ENCODE measurements at regions not wholly inside any gene's neighbourhood (a gene's known extent, or its start where the extent isn't known, plus 50 kb on each side); places are given as distances from the start of the nearest gene placed in this dataset.

DNA sequence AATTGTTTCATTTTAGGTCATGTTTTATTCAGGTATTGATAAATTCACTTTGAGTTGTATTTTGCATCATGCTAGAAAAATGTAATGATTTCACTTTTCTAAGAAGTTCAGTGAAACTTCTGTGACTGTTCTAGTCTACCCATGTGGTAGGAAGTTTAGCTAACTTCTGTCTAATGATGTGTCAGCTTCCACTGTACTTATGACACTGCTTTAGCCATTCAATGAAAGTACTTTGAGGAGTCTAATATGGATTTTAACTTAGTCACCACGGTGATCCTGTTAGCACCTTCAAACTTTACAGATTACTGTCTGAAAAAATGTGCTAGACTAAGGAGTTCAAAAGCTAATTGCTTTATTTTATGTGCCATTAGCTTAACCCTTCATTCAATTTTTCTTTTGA lies 1510.5 kb upstream of the CDH9 start:
- Histone ChIP-seq H3K27me3 (ENCODE audit: control insufficient read depth in 1 of 2, insufficient read depth in 1 of 2, low read length in 2 of 2) (no peaks in the 10 kb centered on the region), H3K9me3 (ENCODE audit: control insufficient read depth, low read length) (peaks cover 16% of the 10 kb centered on the region), H3K79me1 (replicated peaks; ENCODE audit: low read length, poor library complexity, severe bottlenecking) (no peaks in the 10 kb centered on the region), H3K4me2 (ENCODE audit: low read length, poor library complexity, severe bottlenecking) (no peak overlapping the region), H3K23ac (ENCODE audit: low read length in 2 of 2) (no peak overlapping the region), H2AK5ac (ENCODE audit: low read length, severe bottlenecking) (no peak overlapping the region), H3K27ac (ENCODE audit: low read length, poor library complexity, severe bottlenecking) (no peak overlapping the region), H4K91ac (ENCODE audit: low read length) (no peak overlapping the region), H3K9ac (ENCODE audit: low read length) (no peak overlapping the region), H3K18ac (ENCODE audit: low read depth in 1 of 2, low read length in 2 of 2) (no peak overlapping the region), H3K4me1 (ENCODE audit: control insufficient read depth, insufficient read depth, low read depth, low read length) (no peaks in the 10 kb centered on the region), H2BK120ac (ENCODE audit: low read depth, low read length) (no peak overlapping the region), H2AFZ (ENCODE audit: low read depth, low read length) (no peak overlapping the region), H3K36me3 (ENCODE audit: control insufficient read depth in 1 of 2, insufficient read depth in 2 of 2, low read depth in 1 of 2, low read length in 2 of 2) (no peaks in the 10 kb centered on the region), H3K4me3 (ENCODE audit: insufficient read depth in 1 of 2, low read depth in 1 of 2, low read length in 2 of 2) (no peak overlapping the region), H4K8ac (ENCODE audit: low read length) (no peak overlapping the region), H2BK15ac (ENCODE audit: low read depth, poor library complexity, severe bottlenecking) (no peak overlapping the region), H2BK5ac (ENCODE audit: low read depth, low read length, poor library complexity, severe bottlenecking) (no peak overlapping the region), H3K14ac (ENCODE audit: low read length in 2 of 2) (no peak overlapping the region), H2BK12ac (ENCODE audit: low read length in 2 of 2) (no peak overlapping the region), H3K4ac (ENCODE audit: low read depth in 1 of 2, low read length in 2 of 2) (no peak overlapping the region)
- no CpG with 5 or more reads among the region's 1 CpG for WGBS
- no peak for DNase-seq

GRCh38 chr5:28544501-28544900 lies 1506.1 kb upstream of the CDH9 start:
- Histone ChIP-seq H3K9ac (ENCODE audit: low read length) (no peak overlapping the region), H3K4me2 (ENCODE audit: low read length, poor library complexity, severe bottlenecking) (no peak overlapping the region), H3K36me3 (ENCODE audit: control insufficient read depth in 1 of 2, insufficient read depth in 2 of 2, low read depth in 1 of 2, low read length in 2 of 2) (no peaks in the 10 kb centered on the region), H3K79me1 (replicated peaks; ENCODE audit: low read length, poor library complexity, severe bottlenecking) (no peaks in the 10 kb centered on the region), H3K4me3 (ENCODE audit: insufficient read depth in 1 of 2, low read depth in 1 of 2, low read length in 2 of 2) (no peak overlapping the region), H3K9me3 (ENCODE audit: control insufficient read depth, low read length) (peaks cover 12% of the 10 kb centered on the region), H3K27me3 (ENCODE audit: control insufficient read depth in 1 of 2, insufficient read depth in 1 of 2, low read length in 2 of 2) (no peaks in the 10 kb centered on the region), H3K18ac (ENCODE audit: low read depth in 1 of 2, low read length in 2 of 2) (no peak overlapping the region), H3K14ac (ENCODE audit: low read length in 2 of 2) (no peak overlapping the region), H3K27ac (ENCODE audit: low read length, poor library complexity, severe bottlenecking) (no peak overlapping the region), H3K23ac (ENCODE audit: low read length in 2 of 2) (no peak overlapping the region), H4K8ac (ENCODE audit: low read length) (no peak overlapping the region), H4K91ac (ENCODE audit: low read length) (no peak overlapping the region), H3K4me1 (ENCODE audit: control insufficient read depth, insufficient read depth, low read depth, low read length) (no peaks in the 10 kb centered on the region), H2BK15ac (ENCODE audit: low read depth, poor library complexity, severe bottlenecking) (no peak overlapping the region), H2BK5ac (ENCODE audit: low read depth, low read length, poor library complexity, severe bottlenecking) (no peak overlapping the region), H2BK120ac (ENCODE audit: low read depth, low read length) (no peak overlapping the region), H2BK12ac (ENCODE audit: low read length in 2 of 2) (no peak overlapping the region), H2AFZ (ENCODE audit: low read depth, low read length) (no peak overlapping the region), H2AK5ac (ENCODE audit: low read length, severe bottlenecking) (no peak overlapping the region), H3K4ac (ENCODE audit: low read depth in 1 of 2, low read length in 2 of 2) (no peak overlapping the region)
- no peak for DNase-seq

DNA sequence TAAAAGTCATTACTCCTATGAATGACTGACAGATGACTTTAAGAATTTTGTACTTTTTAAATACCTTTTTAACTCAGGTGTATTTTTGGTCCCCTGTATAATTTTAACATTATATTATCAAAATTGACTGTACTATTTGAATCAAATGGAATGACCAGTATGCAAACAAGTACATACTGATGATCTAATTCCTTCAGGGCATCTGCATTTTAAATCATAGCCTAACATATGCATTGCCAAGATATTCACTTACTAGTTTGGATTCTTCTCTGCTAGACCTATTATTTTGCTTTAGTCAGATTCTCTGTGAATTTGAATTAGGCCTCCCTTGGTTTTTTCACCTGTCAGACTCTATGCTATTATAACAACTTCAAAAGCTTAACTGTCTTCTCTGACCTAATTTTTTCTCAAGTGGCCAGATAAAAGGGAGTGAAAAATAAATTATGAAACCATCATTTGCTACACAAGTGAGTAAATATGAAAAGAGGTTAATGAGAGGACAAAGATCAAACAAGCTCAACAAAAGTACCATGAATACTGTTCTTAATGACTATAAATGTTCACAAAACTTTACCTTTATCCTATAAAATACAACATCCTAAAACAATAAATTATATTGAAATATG lies 1505.2 kb upstream of the CDH9 start:
- Histone ChIP-seq H4K8ac (ENCODE audit: low read length) (no peak overlapping the region), H2AFZ (ENCODE audit: low read depth, low read length) (no peak overlapping the region), H3K18ac (ENCODE audit: low read depth in 1 of 2, low read length in 2 of 2) (no peak overlapping the region), H3K79me1 (replicated peaks; ENCODE audit: low read length, poor library complexity, severe bottlenecking) (no peaks in the 10 kb centered on the region), H3K4me3 (ENCODE audit: insufficient read depth in 1 of 2, low read depth in 1 of 2, low read length in 2 of 2) (no peak overlapping the region), H2BK12ac (ENCODE audit: low read length in 2 of 2) (no peak overlapping the region), H3K9me3 (ENCODE audit: control insufficient read depth, low read length) (peaks cover 13% of the 10 kb centered on the region), H3K23ac (ENCODE audit: low read length in 2 of 2) (no peak overlapping the region), H3K27me3 (ENCODE audit: control insufficient read depth in 1 of 2, insufficient read depth in 1 of 2, low read length in 2 of 2) (no peaks in the 10 kb centered on the region), H3K4ac (ENCODE audit: low read depth in 1 of 2, low read length in 2 of 2) (no peak overlapping the region), H4K91ac (ENCODE audit: low read length) (no peak overlapping the region), H2BK5ac (ENCODE audit: low read depth, low read length, poor library complexity, severe bottlenecking) (no peak overlapping the region), H2BK15ac (ENCODE audit: low read depth, poor library complexity, severe bottlenecking) (no peak overlapping the region), H2BK120ac (ENCODE audit: low read depth, low read length) (no peak overlapping the region), H3K36me3 (ENCODE audit: control insufficient read depth in 1 of 2, insufficient read depth in 2 of 2, low read depth in 1 of 2, low read length in 2 of 2) (no peaks in the 10 kb centered on the region), H2AK5ac (ENCODE audit: low read length, severe bottlenecking) (no peak overlapping the region), H3K4me2 (ENCODE audit: low read length, poor library complexity, severe bottlenecking) (no peak overlapping the region), H3K4me1 (ENCODE audit: control insufficient read depth, insufficient read depth, low read depth, low read length) (no peaks in the 10 kb centered on the region), H3K9ac (ENCODE audit: low read length) (no peak overlapping the region), H3K14ac (ENCODE audit: low read length in 2 of 2) (no peak overlapping the region), H3K27ac (ENCODE audit: low read length, poor library complexity, severe bottlenecking) (no peak overlapping the region)
- no peak for DNase-seq

DNA sequence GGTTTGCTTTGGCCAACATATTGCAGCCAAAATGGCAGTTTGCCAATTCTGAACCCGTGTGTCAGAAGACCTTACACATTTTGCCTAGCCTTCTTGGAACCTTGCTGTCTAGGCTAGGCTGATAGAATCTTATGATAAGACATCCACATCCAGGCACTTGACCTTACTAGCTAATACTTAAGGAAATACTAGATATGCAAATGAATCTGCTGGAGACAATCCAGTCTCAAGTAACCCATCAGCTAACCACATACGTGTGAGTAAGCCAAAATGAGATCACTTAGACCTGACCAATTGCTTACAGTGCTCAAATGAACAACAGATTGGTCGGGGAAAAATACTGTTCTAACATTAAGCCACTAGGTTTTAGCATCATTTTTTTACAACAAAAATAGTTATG lies 1504.6 kb upstream of the CDH9 start:
- no peak overlapping the region for H2BK15ac ChIP-seq (ENCODE audit: low read depth, poor library complexity, severe bottlenecking)
- H3K36me3 ChIP-seq (ENCODE audit: control insufficient read depth in 1 of 2, insufficient read depth in 2 of 2, low read depth in 1 of 2, low read length in 2 of 2) = no peaks in the 10 kb centered on the region
- H3K79me1 ChIP-seq (replicated peaks; ENCODE audit: low read length, poor library complexity, severe bottlenecking) = no peaks in the 10 kb centered on the region
- H3K4ac ChIP-seq (ENCODE audit: low read depth in 1 of 2, low read length in 2 of 2) = no peak overlapping the region
- H3K27ac ChIP-seq (ENCODE audit: low read length, poor library complexity, severe bottlenecking) = no peak overlapping the region
- no peak overlapping the region for H3K14ac ChIP-seq (ENCODE audit: low read length in 2 of 2)
- H3K18ac ChIP-seq (ENCODE audit: low read depth in 1 of 2, low read length in 2 of 2) = no peak overlapping the region
- no peak overlapping the region for H4K8ac ChIP-seq (ENCODE audit: low read length)
- peaks cover 13% of the 10 kb centered on the region for H3K9me3 ChIP-seq (ENCODE audit: control insufficient read depth, low read length)
- H2AK5ac ChIP-seq (ENCODE audit: low read length, severe bottlenecking) = no peak overlapping the region
- 49% methylated on average over 2 of the region's 3 CpGs for WGBS
- H3K4me2 ChIP-seq (ENCODE audit: low read length, poor library complexity, severe bottlenecking) = no peak overlapping the region
- no peak overlapping the region for H3K9ac ChIP-seq (ENCODE audit: low read length)
- no peaks in the 10 kb centered on the region for H3K27me3 ChIP-seq (ENCODE audit: control insufficient read depth in 1 of 2, insufficient read depth in 1 of 2, low read length in 2 of 2)
- H3K4me3 ChIP-seq (ENCODE audit: insufficient read depth in 1 of 2, low read depth in 1 of 2, low read length in 2 of 2) = no peak overlapping the region
- peak; percentile 46 for DNase-seq
- H2BK120ac ChIP-seq (ENCODE audit: low read depth, low read length) = no peak overlapping the region
- H2BK5ac ChIP-seq (ENCODE audit: low read depth, low read length, poor library complexity, severe bottlenecking) = no peak overlapping the region
- no peak overlapping the region for H2BK12ac ChIP-seq (ENCODE audit: low read length in 2 of 2)
- H4K91ac ChIP-seq (ENCODE audit: low read length) = no peak overlapping the region
- no peak overlapping the region for H3K23ac ChIP-seq (ENCODE audit: low read length in 2 of 2)
- H2AFZ ChIP-seq (ENCODE audit: low read depth, low read length) = no peak overlapping the region
- no peaks in the 10 kb centered on the region for H3K4me1 ChIP-seq (ENCODE audit: control insufficient read depth, insufficient read depth, low read depth, low read length)
